ENCODE measurements at regions not wholly inside any gene's neighbourhood (a gene's known extent, or its start where the extent isn't known, plus 50 kb on each side); places are given as distances from the start of the nearest gene placed in this dataset.

- no peaks in the 10 kb centered on the region for H3K4me1 ChIP-seq (ENCODE audit: control extremely low read depth in 1 of 4, control insufficient read depth in 4 of 4, insufficient read depth in 4 of 4, low read length in 3 of 4)
- no peaks in the 10 kb centered on the region for H3K9me3 ChIP-seq (ENCODE audit: control extremely low read depth in 1 of 5, control insufficient read depth in 4 of 5, insufficient read depth in 2 of 5, low read depth in 1 of 5, low read length in 4 of 5)
- no peak overlapping the region for H3K27ac ChIP-seq (ENCODE audit: insufficient read depth in 1 of 2, low read depth in 1 of 2, low read length in 2 of 2, poor library complexity in 1 of 2, severe bottlenecking in 2 of 2)
- H3K4me3 ChIP-seq (ENCODE audit: control insufficient read depth in 1 of 7, extremely low read depth in 1 of 7, insufficient read depth in 4 of 7, low read depth in 2 of 7, low read length in 6 of 7): no peak overlapping the region
- DNase-seq: no peak
- POLR2A ChIA-PET: no interaction called here
- 97% methylated on average over 3 of the region's 3 CpGs for WGBS (ENCODE audit: insufficient coverage)
- CTCF ChIA-PET: no interaction called here
- no peaks in the 10 kb centered on the region for H3K36me3 ChIP-seq (ENCODE audit: control insufficient read depth in 4 of 4, insufficient read depth in 4 of 4, low read length in 3 of 4)
- H3K27me3 ChIP-seq (replicated peaks in 2 of 5; ENCODE audit: control insufficient read depth in 4 of 5, insufficient read depth in 5 of 5, low read length in 4 of 5): peaks cover 0 to 5% (median 0%) of the 10 kb centered on the region in 5 experiments
Observed at GRCh38 chr1:118266436-118266835, 81.4 kb upstream of the SPAG17 start.

DNA sequence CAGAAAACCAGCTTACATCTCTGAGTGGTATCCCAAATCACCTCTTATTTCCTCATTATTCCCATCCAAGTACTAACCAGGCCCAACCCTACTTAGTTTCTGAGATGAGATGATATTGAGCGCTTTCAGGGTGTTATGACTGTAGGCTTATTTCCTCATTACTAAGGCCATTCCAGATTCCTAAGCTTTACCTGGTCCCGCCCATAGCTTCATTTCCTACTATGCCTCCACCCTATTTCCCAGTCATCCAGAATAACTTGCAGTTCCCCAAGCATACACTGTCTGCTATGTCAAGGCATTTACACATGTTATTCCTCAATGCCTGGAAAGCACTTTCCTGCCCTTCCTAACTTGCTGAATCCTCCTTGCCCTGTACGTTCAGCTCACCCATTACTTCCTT, 79.3 kb upstream of the SPAG17 start:
- peaks cover 0 to 5% (median 0%) of the 10 kb centered on the region in 5 experiments for H3K27me3 ChIP-seq (replicated peaks in 2 of 5; ENCODE audit: control insufficient read depth in 4 of 5, insufficient read depth in 5 of 5, low read length in 4 of 5)
- no peaks in the 10 kb centered on the region for H3K9me3 ChIP-seq (ENCODE audit: control extremely low read depth in 1 of 5, control insufficient read depth in 4 of 5, insufficient read depth in 2 of 5, low read depth in 1 of 5, low read length in 4 of 5)
- POLR2A ChIA-PET: no interaction called here

GRCh38 chr1:118262865-118263264, 77.8 kb upstream of the SPAG17 start:
- no peak for DNase-seq
- H3K27ac ChIP-seq (ENCODE audit: insufficient read depth in 1 of 2, low read depth in 1 of 2, low read length in 2 of 2, poor library complexity in 1 of 2, severe bottlenecking in 2 of 2): no peak overlapping the region
- no peaks in the 10 kb centered on the region for H3K4me1 ChIP-seq (ENCODE audit: control extremely low read depth in 1 of 4, control insufficient read depth in 4 of 4, insufficient read depth in 4 of 4, low read length in 3 of 4)
- H3K4me3 ChIP-seq (ENCODE audit: control insufficient read depth in 1 of 7, extremely low read depth in 1 of 7, insufficient read depth in 4 of 7, low read depth in 2 of 7, low read length in 6 of 7): no peak overlapping the region
- 95% methylated on average over 2 of the region's 2 CpGs for WGBS (ENCODE audit: insufficient coverage)
- ChIA-PET CTCF (no interaction called here), POLR2A (no interaction called here)
- H3K27me3 ChIP-seq (replicated peaks in 2 of 5; ENCODE audit: control insufficient read depth in 4 of 5, insufficient read depth in 5 of 5, low read length in 4 of 5): peaks cover 0 to 5% (median 0%) of the 10 kb centered on the region in 5 experiments
- no peaks in the 10 kb centered on the region for H3K36me3 ChIP-seq (ENCODE audit: control insufficient read depth in 4 of 4, insufficient read depth in 4 of 4, low read length in 3 of 4)
- H3K9me3 ChIP-seq (ENCODE audit: control extremely low read depth in 1 of 5, control insufficient read depth in 4 of 5, insufficient read depth in 2 of 5, low read depth in 1 of 5, low read length in 4 of 5): no peaks in the 10 kb centered on the region

More for the DNA sequence above, 79.3 kb upstream of the SPAG17 start:
- WGBS (ENCODE audit: insufficient coverage): 93% methylated on average over 3 of the region's 3 CpGs
- no peak for DNase-seq
- Histone ChIP-seq H3K4me3 (ENCODE audit: control insufficient read depth in 1 of 7, extremely low read depth in 1 of 7, insufficient read depth in 4 of 7, low read depth in 2 of 7, low read length in 6 of 7) (no peak overlapping the region), H3K27ac (ENCODE audit: insufficient read depth in 1 of 2, low read depth in 1 of 2, low read length in 2 of 2, poor library complexity in 1 of 2, severe bottlenecking in 2 of 2) (no peak overlapping the region), H3K4me1 (ENCODE audit: control extremely low read depth in 1 of 4, control insufficient read depth in 4 of 4, insufficient read depth in 4 of 4, low read length in 3 of 4) (no peaks in the 10 kb centered on the region), H3K36me3 (ENCODE audit: control insufficient read depth in 4 of 4, insufficient read depth in 4 of 4, low read length in 3 of 4) (no peaks in the 10 kb centered on the region)
- CTCF ChIA-PET: interaction anchor here (1.1 kb wide), 1 partner anchor 10 kb away, joined by 3 read pairs; no protein-coding TSS in a partner anchor

- DNase-seq: no peak
- H3K9me3 ChIP-seq (ENCODE audit: control extremely low read depth in 1 of 5, control insufficient read depth in 4 of 5, insufficient read depth in 2 of 5, low read depth in 1 of 5, low read length in 4 of 5): no peaks in the 10 kb centered on the region
- no peak overlapping the region for H3K27ac ChIP-seq (ENCODE audit: insufficient read depth in 1 of 2, low read depth in 1 of 2, low read length in 2 of 2, poor library complexity in 1 of 2, severe bottlenecking in 2 of 2)
- H3K4me1 ChIP-seq (ENCODE audit: control extremely low read depth in 1 of 4, control insufficient read depth in 4 of 4, insufficient read depth in 4 of 4, low read length in 3 of 4): no peaks in the 10 kb centered on the region
- WGBS (ENCODE audit: insufficient coverage): 98% methylated on average over 6 of the region's 8 CpGs
- no peak overlapping the region for H3K4me3 ChIP-seq (ENCODE audit: control insufficient read depth in 1 of 7, extremely low read depth in 1 of 7, insufficient read depth in 4 of 7, low read depth in 2 of 7, low read length in 6 of 7)
- H3K27me3 ChIP-seq (replicated peaks in 2 of 5; ENCODE audit: control insufficient read depth in 4 of 5, insufficient read depth in 5 of 5, low read length in 4 of 5): peaks cover 0 to 3% (median 0%) of the 10 kb centered on the region in 5 experiments
- POLR2A ChIA-PET: no interaction called here
- CTCF ChIA-PET: no interaction called here
- H3K36me3 ChIP-seq (ENCODE audit: control insufficient read depth in 4 of 4, insufficient read depth in 4 of 4, low read length in 3 of 4): no peaks in the 10 kb centered on the region
Observed at GRCh38 chr1:118258975-118259374, 73.9 kb upstream of the SPAG17 start.

GRCh38 chr1:118257946-118258345, 72.9 kb upstream of the SPAG17 start:
- Histone ChIP-seq H3K36me3 (ENCODE audit: control insufficient read depth in 4 of 4, insufficient read depth in 4 of 4, low read length in 3 of 4) (no peaks in the 10 kb centered on the region), H3K27ac (ENCODE audit: insufficient read depth in 1 of 2, low read depth in 1 of 2, low read length in 2 of 2, poor library complexity in 1 of 2, severe bottlenecking in 2 of 2) (no peak overlapping the region), H3K27me3 (replicated peaks in 2 of 5; ENCODE audit: control insufficient read depth in 4 of 5, insufficient read depth in 5 of 5, low read length in 4 of 5) (peaks cover 0 to 2% (median 0%) of the 10 kb centered on the region in 5 experiments), H3K4me3 (ENCODE audit: control insufficient read depth in 1 of 7, extremely low read depth in 1 of 7, insufficient read depth in 4 of 7, low read depth in 2 of 7, low read length in 6 of 7) (no peak overlapping the region), H3K4me1 (ENCODE audit: control extremely low read depth in 1 of 4, control insufficient read depth in 4 of 4, insufficient read depth in 4 of 4, low read length in 3 of 4) (no peaks in the 10 kb centered on the region), H3K9me3 (ENCODE audit: control extremely low read depth in 1 of 5, control insufficient read depth in 4 of 5, insufficient read depth in 2 of 5, low read depth in 1 of 5, low read length in 4 of 5) (no peaks in the 10 kb centered on the region)
- ChIA-PET CTCF (no interaction called here), POLR2A (no interaction called here)
- no peak for DNase-seq

DNA sequence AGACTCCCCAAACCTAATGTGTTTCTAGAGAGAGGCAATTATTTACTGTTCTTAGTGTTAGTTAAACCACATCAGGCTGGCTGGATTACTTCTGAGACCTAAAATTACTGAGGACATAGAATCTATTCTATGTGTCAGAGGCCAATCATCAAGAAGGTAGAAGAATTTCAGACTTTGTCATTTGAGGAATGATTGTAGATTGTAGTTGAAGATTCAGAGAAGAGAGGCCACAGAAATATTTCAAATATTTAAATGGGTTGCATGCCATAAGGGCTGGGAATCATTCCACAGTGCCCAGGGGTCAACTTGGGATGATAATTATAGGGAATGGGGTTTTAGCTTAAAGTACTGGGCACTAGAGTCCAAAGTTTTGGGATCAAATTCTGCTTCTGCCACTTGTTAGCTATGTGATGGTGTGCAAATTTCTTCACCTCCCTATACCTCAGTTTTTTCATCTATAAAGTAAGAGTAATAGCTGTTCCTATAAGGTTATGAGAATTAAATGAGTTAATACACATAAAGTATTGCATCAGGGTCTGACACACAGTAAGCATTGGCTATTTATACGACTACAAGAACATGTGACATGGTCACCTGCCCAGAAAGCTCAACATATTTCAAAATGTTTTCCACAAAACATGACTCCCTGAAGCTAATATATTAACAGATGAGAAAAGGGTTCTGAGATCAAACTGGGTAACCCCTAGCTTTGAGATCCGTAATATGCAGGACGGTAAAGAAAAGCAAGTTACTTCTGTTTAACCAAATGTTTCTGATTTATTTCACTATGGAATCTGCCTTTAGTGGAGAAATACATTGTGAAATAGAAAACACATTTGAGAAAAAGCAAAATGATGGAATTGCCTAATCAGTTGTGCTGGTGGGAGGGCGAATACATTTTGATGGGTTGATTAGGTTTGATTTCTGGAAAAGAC, 69.7 kb upstream of the SPAG17 start:
- Histone ChIP-seq H3K27ac (ENCODE audit: insufficient read depth in 1 of 2, low read depth in 1 of 2, low read length in 2 of 2, poor library complexity in 1 of 2, severe bottlenecking in 2 of 2) (no peak overlapping the region), H3K36me3 (ENCODE audit: control insufficient read depth in 4 of 4, insufficient read depth in 4 of 4, low read length in 3 of 4) (no peaks in the 10 kb centered on the region), H3K4me1 (ENCODE audit: control extremely low read depth in 1 of 4, control insufficient read depth in 4 of 4, insufficient read depth in 4 of 4, low read length in 3 of 4) (no peaks in the 10 kb centered on the region), H3K9me3 (ENCODE audit: control extremely low read depth in 1 of 5, control insufficient read depth in 4 of 5, insufficient read depth in 2 of 5, low read depth in 1 of 5, low read length in 4 of 5) (no peaks in the 10 kb centered on the region), H3K4me3 (ENCODE audit: control insufficient read depth in 1 of 7, extremely low read depth in 1 of 7, insufficient read depth in 4 of 7, low read depth in 2 of 7, low read length in 6 of 7) (no peak overlapping the region), H3K27me3 (replicated peaks in 2 of 5; ENCODE audit: control insufficient read depth in 4 of 5, insufficient read depth in 5 of 5, low read length in 4 of 5) (no peaks in the 10 kb centered on the region)
- no peak for DNase-seq
- ChIA-PET POLR2A (interaction anchor here (0.5 kb wide), 1 partner anchor 33 kb away, joined by 3 read pairs; no protein-coding TSS in a partner anchor), CTCF (interaction anchor here (0.9 to 1.8 kb wide), 2 partner anchors 20 to 103 kb away, joined by 3 to 6 read pairs; no protein-coding TSS in a partner anchor)
- 100% methylated on average over 2 of the region's 4 CpGs for WGBS (ENCODE audit: insufficient coverage)

GRCh38 chr1:118254001-118254400, 69.0 kb upstream of the SPAG17 start:
- no peaks in the 10 kb centered on the region for H3K27me3 ChIP-seq (replicated peaks in 2 of 5; ENCODE audit: control insufficient read depth in 4 of 5, insufficient read depth in 5 of 5, low read length in 4 of 5)
- ChIA-PET CTCF (interaction anchor here (0.9 to 1.8 kb wide), 2 partner anchors 19 to 102 kb away, joined by 3 to 6 read pairs; no protein-coding TSS in a partner anchor), POLR2A (interaction anchor here (0.5 kb wide), 2 partner anchors 32 to 78 kb away, joined by 3 read pairs; no protein-coding TSS in a partner anchor)
- no peak overlapping the region for H3K27ac ChIP-seq (ENCODE audit: insufficient read depth in 1 of 2, low read depth in 1 of 2, low read length in 2 of 2, poor library complexity in 1 of 2, severe bottlenecking in 2 of 2)
- DNase-seq: no peak
- no peaks in the 10 kb centered on the region for H3K9me3 ChIP-seq (ENCODE audit: control extremely low read depth in 1 of 5, control insufficient read depth in 4 of 5, insufficient read depth in 2 of 5, low read depth in 1 of 5, low read length in 4 of 5)
- H3K4me3 ChIP-seq (ENCODE audit: control insufficient read depth in 1 of 7, extremely low read depth in 1 of 7, insufficient read depth in 4 of 7, low read depth in 2 of 7, low read length in 6 of 7): no peak overlapping the region
- WGBS (ENCODE audit: insufficient coverage): 100% methylated on average over 1 of the region's 2 CpGs
- H3K4me1 ChIP-seq (ENCODE audit: control extremely low read depth in 1 of 4, control insufficient read depth in 4 of 4, insufficient read depth in 4 of 4, low read length in 3 of 4): no peaks in the 10 kb centered on the region
- no peaks in the 10 kb centered on the region for H3K36me3 ChIP-seq (ENCODE audit: control insufficient read depth in 4 of 4, insufficient read depth in 4 of 4, low read length in 3 of 4)

All from common myeloid progenitor, CD34-positive (primary cell).